Body of pancreas (tissue), 4 donors: ENCODE measurements at regions not wholly inside any gene's neighbourhood (a gene's known extent, or its start where the extent isn't known, plus 50 kb on each side); places are given as distances from the start of the nearest gene placed in this dataset.
"Not testable (repeated sequence)": the region's sequence is repeated elsewhere in the genome, so short reads cannot be mapped to it uniquely, and the experiment has no call there.

Source experiments
- ATAC-seq: fragments of 150-250 bp; one replicate; pipeline ENCODE4 v1.9.1; 2016
- DNase-seq, 4 donors: peaks; one replicate each; pipeline ENCODE4 v3.0.0-alpha.2; 2019
- H3K27ac ChIP-seq, 4 donors: fragments of 200-600 bp; sonication (generic); 1 replicate in 3 of 4; 2 replicates in 1 of 4; pipeline versions ENCODE4 v1.5.1 to v1.6.1; 2016 to 2019; ENCODE audit warnings: mild to moderate bottlenecking in 1 of 4, mixed read lengths in 1 of 4, moderate library complexity in 1 of 4
- H3K27me3 ChIP-seq, 2 donors: fragments of 200-600 bp; sonication (generic); one replicate each; pipeline ENCODE4 v1.6.0; 2016; ENCODE audit warnings: mild to moderate bottlenecking in 1 of 2
- H3K36me3 ChIP-seq, 2 donors: fragments of 200-600 bp; sonication (generic); replicated peaks in 1 of 2; 2 replicates each; pipeline ENCODE4 v1.5.1; 2016; ENCODE audit warnings: low read depth in 2 of 2; ENCODE audit not compliant: insufficient read depth in 1 of 2
- H3K4me1 ChIP-seq: fragments of 200-600 bp; sonication (generic); one replicate; pipeline ENCODE4 v1.6.0; 2016
- H3K4me3 ChIP-seq, 2 donors: fragments of 200-600 bp; sonication (generic); 1 replicate in 1 of 2; 2 replicates in 1 of 2; pipeline ENCODE4 v1.5.1; 2016 to 2019
- H3K9me3 ChIP-seq, 3 donors: fragments of 200-600 bp; sonication (generic); 1 replicate in 2 of 3; 2 replicates in 1 of 3; pipeline ENCODE4 v1.5.1; 2016
- POLR2A ChIP-seq, 3 donors: fragments of 450-650 bp; IDR thresholded peaks; one replicate each; pipeline ENCODE4 v1.6.1; 2016; ENCODE audit warnings: antibody characterized with exemption in 3 of 3, mild to moderate bottlenecking in 2 of 3
- WGBS, 2 donors: methylation state at CpG; one replicate each; pipeline ENCODE4 v1.1.5; 2017; 5-methylcytosine and 5-hydroxymethylcytosine counted together
- intact Hi-C: fragments of 100-400 bp; cut with DNase I; formaldehyde crosslinking; loops from one replicate; pipeline ENCODE4 v1.15.1; 2023
- TF ChIP-seq, protein P1 (sequence below), 7 experiments: fragments of 450-650 bp in 4 of 7; fragments of 200-600 bp in 3 of 7; sonication (generic) in 3 of 7; IDR thresholded peaks; one replicate each; pipeline ENCODE4 v1.5.1; 2016 to 2019; ENCODE audit warnings: antibody characterized with exemption in 7 of 7

DNA sequence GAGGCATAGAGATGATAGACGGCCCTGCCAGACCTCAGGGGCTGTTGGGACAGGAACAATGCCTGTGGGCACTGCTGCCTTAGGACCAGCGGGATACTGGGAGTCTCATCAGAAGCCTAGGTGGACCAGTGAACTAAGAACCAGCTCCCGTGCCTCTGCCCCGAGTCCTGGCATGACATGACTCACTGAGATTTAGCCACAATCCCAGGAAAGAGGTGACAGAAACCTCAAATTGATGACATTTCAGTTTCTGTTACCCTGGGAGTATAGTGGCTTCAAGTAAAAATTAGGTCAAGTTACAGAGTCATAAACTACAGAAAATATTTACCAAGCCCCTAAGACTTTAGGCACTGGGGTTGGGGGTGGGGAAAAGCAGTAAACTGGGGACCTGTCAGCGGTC lies 74.6 kb upstream of the GADD45A start:
- Histone ChIP-seq H3K27me3 (no peaks in the 10 kb centered on the region), H3K4me1 (no peaks in the 10 kb centered on the region), H3K36me3 (no peaks in the 10 kb centered on the region), H3K4me3 (no peak overlapping the region), H3K27ac (no peak overlapping the region), H3K9me3 (no peaks in the 10 kb centered on the region)
- WGBS, 2 donors = 79 to 80% methylated on average over 5 of the region's 5 CpGs
- DNase-seq (no peak), ATAC-seq (no peak)
- intact Hi-C loops = no loop called here
- TF ChIP-seq, protein P1, sequence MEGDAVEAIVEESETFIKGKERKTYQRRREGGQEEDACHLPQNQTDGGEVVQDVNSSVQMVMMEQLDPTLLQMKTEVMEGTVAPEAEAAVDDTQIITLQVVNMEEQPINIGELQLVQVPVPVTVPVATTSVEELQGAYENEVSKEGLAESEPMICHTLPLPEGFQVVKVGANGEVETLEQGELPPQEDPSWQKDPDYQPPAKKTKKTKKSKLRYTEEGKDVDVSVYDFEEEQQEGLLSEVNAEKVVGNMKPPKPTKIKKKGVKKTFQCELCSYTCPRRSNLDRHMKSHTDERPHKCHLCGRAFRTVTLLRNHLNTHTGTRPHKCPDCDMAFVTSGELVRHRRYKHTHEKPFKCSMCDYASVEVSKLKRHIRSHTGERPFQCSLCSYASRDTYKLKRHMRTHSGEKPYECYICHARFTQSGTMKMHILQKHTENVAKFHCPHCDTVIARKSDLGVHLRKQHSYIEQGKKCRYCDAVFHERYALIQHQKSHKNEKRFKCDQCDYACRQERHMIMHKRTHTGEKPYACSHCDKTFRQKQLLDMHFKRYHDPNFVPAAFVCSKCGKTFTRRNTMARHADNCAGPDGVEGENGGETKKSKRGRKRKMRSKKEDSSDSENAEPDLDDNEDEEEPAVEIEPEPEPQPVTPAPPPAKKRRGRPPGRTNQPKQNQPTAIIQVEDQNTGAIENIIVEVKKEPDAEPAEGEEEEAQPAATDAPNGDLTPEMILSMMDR (IDR thresholded peaks at IDR 0.05) = no peak
- no peak for TF ChIP-seq POLR2A (IDR thresholded peaks at IDR 0.05)

DNA sequence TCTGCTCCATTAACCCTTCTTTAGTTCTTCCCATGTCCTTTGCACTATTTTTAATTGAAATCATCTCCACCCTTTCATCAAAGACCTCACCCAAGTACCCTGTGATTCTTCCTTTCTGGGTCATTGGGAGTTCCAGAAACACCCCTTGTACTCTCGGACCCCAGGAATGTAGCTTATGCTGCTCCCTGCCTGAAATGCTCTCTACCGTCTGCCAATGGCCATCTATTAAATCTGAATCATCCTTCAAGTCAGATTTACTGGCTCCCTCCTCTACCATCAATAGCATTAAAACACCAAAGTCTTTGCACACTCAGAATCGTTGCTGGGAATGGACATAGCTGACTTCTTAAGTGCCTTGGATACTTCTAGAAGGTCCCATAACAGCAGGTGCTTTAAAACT lies 73.2 kb upstream of the GADD45A start:
- Histone ChIP-seq H3K27ac (no peak overlapping the region), H3K4me1 (no peaks in the 10 kb centered on the region), H3K36me3 (no peaks in the 10 kb centered on the region), H3K9me3 (no peaks in the 10 kb centered on the region), H3K4me3 (no peak overlapping the region), H3K27me3 (no peaks in the 10 kb centered on the region)
- intact Hi-C loops = no loop called here
- DNase-seq = no peak
- WGBS, 2 donors = 71 to 74% methylated on average over 3 of the region's 3 CpGs
- no peak for ATAC-seq
- TF ChIP-seq POLR2A (IDR thresholded peaks at IDR 0.05) = no peak
- TF ChIP-seq, protein P1 (IDR thresholded peaks at IDR 0.05) = no peak

DNA sequence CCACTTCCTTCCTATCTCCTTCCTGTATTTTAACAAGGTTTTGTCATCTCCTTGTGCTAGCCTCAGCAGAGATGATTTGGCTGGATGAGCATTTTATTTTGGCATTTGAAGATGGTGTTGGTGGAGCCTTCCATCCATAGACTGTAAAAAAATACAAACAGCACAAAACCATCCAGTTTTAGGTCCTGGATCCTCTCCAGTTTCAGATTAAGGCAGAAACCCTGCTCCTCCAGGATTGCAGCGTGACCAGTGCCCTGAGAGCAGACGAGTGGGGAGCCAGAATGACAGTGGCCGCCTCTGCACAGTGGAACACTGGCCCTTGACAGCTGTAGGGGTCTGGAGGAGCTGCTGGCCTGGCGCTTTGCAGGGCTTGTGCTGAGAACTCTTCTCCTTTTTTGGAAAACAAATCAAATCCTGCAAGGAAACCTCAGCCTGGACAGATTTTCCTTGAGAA lies 72.2 kb upstream of the GADD45A start:
- DNase-seq (no peak), ATAC-seq (no peak)
- Histone ChIP-seq H3K27ac (no peak overlapping the region), H3K27me3 (no peaks in the 10 kb centered on the region), H3K4me1 (no peaks in the 10 kb centered on the region), H3K9me3 (no peaks in the 10 kb centered on the region), H3K4me3 (no peak overlapping the region), H3K36me3 (no peaks in the 10 kb centered on the region)
- whole genome bisulfite sequencing, 2 donors = 89 to 90% methylated on average over 4 of the region's 4 CpGs
- TF ChIP-seq POLR2A (IDR thresholded peaks at IDR 0.05) = no peak
- TF ChIP-seq, protein P1 (IDR thresholded peaks at IDR 0.05) = no peak
- intact Hi-C loops = no loop called here

DNA sequence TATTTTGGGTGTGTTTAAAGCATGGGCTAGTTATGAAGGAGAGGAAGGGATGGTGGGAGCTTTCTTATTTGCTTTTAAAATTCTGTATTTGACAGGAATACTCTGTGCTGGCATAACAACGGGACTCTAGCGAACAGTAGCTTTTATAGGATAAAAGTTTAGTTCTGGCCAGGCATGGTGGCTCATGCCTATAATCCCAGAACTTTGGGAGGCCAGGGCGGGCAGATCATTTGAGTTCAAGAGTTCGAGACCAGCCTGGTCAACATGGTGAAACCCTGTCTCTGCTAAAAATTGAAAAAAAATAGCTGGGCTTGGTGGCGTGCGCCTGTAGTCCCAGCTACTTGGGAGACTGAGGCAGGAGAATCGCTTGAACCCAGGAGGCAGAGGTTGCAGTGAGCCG lies 71.5 kb upstream of the GADD45A start:
- H3K27ac ChIP-seq = not testable (repeated sequence)

DNA sequence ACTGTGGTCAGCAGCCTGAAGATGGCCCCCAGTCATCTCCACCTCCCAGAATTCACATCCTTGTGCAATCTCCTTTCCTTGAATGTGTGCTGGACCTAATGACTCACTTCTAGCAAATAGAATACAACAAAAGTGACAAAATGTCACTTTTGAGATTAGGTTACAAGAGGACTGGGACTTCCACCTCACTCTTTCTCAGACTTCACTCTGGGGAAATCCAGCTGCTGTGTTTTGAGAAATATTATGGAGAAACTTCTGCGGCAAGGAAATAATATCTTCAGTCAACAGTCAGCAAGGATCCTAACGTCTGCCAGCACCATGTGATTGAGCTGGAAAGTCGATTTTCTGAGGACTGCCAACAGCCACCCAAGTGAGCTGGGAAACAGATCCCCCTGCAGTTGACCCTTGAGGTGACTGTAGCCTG lies 70.5 kb upstream of the GADD45A start:
- DNase-seq (no peak), ATAC-seq (peak; percentile 43)
- intact Hi-C loops = no loop called here
- WGBS, 2 donors = 27 to 36% methylated on average over 3 of the region's 3 CpGs
- no peaks in the 10 kb centered on the region for H3K27me3 ChIP-seq
- peaks cover 16% of the 10 kb centered on the region for H3K4me1 ChIP-seq
- no peaks in the 10 kb centered on the region for H3K9me3 ChIP-seq
- H3K27ac ChIP-seq = peak overlapping the region in 1 of 4 donors; percentile 14
- H3K4me3 ChIP-seq = no peak overlapping the region
- TF ChIP-seq, protein P1 (IDR thresholded peaks at IDR 0.05) = no peak
- H3K36me3 ChIP-seq = no peaks in the 10 kb centered on the region

More for the DNA sequence above, 71.5 kb upstream of the GADD45A start:
- H3K4me3 ChIP-seq, H3K4me1 ChIP-seq, ATAC-seq, DNase-seq, H3K27me3 ChIP-seq, H3K9me3 ChIP-seq, H3K36me3 ChIP-seq, intact Hi-C loops: not testable (repeated sequence)
- WGBS, 2 donors = 89 to 98% methylated on average over 8 of the region's 8 CpGs
